Activated CD4-positive, alpha-beta T cell treated with anti-CD3 and anti-CD28 coated beads, Interleukin-2, amount 50 U/mL, for 16 hours (primary cell): ENCODE measurements at regions not wholly inside any gene's neighbourhood (a gene's known extent, or its start where the extent isn't known, plus 50 kb on each side); places are given as distances from the start of the nearest gene placed in this dataset.

Experiments used
- DNase-seq: peaks from one replicate; pipeline ENCODE4 v3.0.0-alpha.2; 2020

GRCh38 chr14:101383737-101384338 lies 177.5 kb upstream of the DIO3 start:
- DNase-seq: no peak

GRCh38 chr14:101394374-101394773 lies 166.9 kb upstream of the DIO3 start:
- DNase-seq: no peak

- no peak for DNase-seq
Measured at GRCh38 chr14:101395779-101396178, 165.5 kb upstream of the DIO3 start.

- no peak for DNase-seq
Measured at GRCh38 chr14:101397206-101397605, 164.1 kb upstream of the DIO3 start.

DNA sequence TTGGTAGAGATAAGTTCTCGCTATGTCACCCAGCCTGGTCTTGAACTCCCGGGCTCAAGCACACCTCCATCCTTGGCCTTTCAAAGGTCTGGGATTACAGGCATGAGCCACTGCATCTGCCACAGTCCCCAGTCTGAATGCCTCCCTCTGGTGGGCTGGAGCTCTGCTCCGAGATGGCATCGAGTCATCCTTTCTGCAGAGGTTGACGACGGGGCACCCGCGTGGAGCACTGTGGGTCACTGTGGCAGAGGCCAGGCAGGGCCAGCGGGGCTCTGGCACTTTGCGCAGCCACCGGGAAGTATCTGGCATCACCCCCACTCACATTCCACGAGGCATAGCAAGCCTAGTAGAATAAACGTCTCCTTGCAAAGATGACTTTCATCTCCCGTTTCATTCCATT lies 163.3 kb upstream of the DIO3 start:
- no peak for DNase-seq

DNA sequence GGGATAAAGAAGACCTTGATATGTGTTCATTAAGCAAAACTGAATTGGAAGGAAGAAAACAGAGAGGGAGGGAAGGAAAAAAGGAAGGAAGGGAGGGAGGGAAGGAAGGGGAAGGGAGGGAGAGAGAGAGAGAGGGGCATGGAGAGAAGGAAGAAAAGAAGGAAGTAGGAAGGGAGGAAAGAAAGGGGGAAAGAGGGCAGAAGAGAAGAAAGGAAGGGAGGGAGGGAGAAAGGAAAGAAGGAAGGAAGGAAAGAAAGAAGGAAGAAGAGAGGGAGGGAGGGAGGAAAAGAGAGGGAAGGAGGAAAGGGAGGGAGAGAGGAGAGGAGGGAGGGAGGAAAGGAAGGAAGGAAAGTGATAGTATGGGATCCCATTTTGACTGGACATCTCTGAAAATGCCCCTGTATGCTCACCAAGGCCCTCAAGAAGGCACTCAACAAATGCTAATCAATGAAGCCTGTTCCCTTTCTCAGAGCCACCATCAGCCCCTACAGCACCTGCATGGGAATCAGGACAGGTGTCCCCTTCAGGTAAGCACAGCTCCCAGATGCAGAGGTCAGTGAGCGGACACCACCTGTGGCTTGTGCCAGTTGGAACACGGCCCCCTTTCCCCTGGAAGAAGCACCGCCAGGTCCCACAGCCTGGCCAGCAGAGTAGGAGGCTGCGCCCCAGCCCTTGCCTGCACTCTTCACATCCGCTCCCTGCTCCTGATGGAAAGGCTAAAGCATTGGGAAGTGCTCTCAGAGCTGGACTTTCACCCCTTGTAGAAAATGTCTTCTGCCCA lies 161.4 kb upstream of the DIO3 start:
- DNase-seq: no peak

- no peak for DNase-seq
Measured at GRCh38 chr14:101400830-101401229, 160.5 kb upstream of the DIO3 start.

- DNase-seq: no peak
Measured at GRCh38 chr14:101402936-101403660, 158.2 kb upstream of the DIO3 start.

DNA sequence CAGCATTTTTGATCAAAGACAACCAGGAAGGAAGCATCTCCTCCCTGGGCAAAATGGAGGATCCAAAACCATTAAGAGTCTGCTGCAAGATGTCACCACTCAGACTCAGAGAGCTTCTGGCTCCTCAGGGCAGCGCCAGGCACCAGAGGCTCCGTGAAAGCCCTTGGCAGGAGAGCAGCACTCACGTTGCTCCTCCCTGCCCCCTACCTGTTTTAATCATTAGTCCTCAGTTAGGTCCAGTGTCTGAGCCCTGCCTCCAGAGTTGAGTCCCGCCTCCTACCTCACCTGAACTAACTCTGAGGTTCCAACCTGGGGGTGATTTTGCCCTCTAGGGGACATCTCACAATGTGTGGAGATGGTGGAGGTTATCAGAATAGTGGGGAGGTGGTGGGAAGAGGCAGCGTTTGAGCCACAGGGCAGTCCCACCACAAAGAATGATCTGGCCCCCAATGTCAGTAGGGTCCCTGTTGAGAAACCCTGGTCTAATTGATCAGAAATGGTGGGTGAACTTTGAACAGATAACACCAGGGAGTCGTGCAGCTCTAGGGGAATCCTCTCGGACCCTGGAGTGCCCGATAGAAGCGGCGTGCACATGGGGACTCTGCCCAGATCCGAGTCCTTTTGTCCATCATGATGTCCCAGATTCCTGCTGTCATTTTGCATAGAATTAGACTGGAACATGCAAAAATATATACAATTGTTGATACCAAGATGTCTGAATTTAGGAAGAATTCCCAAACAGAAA lies 156.7 kb upstream of the DIO3 start:
- no peak for DNase-seq

DNA sequence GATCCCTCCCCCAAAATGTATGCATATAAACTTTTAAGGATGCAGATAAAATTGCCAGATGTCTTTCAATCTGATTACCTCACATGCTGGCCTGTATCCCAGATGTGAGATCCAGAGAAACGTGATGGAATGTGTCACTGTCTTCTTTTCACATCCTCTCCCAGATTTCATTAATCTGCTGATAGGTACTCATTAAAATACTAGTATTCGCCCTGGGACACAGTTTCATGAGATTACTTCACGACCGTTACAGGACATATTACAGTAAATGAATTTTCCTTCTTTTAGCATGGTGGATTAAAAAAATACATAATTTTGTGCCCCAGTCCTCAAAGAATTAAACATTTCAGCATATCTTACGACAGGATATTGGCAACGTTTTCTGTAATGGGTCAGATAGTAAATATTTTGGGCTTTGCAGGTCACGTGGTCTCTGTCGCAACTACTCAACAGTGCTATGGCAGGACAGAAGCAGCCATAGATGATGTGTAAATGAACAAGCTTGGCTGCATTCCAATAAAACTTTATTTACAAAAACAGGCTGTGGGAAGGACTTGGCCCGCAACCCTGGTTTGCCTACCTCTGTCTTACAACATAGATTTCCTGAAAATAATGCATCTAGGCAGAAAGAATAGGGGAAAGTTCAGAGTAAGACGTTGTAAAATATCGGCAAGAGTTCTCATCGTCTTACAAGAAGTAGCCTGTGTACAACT lies 156.0 kb upstream of the DIO3 start:
- DNase-seq: no peak

- DNase-seq: no peak
Measured at GRCh38 chr14:101406921-101407320, 154.4 kb upstream of the DIO3 start.

GRCh38 chr14:101407328-101407727 lies 154.0 kb upstream of the DIO3 start:
- DNase-seq: no peak

- no peak for DNase-seq
Measured at GRCh38 chr14:101408077-101408831, 153.0 kb upstream of the DIO3 start.

DNA sequence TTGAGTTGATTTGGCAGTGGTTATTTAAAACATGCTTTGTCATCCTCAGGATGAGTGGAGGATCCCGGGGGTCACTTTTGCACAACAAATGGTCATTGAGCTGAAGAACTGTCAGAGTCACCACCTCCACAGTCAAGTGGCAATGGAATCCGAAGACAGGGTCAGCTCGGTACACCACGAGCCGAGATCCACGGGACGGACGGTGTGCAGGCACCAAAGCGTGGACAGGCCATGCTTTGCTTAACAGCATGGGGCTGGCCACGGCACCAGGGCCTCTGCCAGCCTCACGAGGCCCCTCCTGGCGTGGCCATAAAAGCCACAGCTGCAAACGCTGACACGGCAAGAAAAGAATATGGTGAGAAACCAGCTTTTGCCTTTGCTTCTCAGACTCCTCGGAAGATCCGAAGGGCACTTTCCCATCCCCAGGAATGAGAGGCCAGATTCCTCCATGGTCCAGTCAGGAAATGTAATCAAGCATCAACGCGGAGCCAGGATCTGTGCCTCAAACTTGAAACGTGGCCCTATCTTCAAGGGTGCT lies 152.2 kb upstream of the DIO3 start:
- DNase-seq: no peak

- no peak for DNase-seq
Measured at GRCh38 chr14:101410126-101410525, 151.2 kb upstream of the DIO3 start.

GRCh38 chr14:101411151-101411550 lies 150.1 kb upstream of the DIO3 start:
- no peak for DNase-seq

DNA sequence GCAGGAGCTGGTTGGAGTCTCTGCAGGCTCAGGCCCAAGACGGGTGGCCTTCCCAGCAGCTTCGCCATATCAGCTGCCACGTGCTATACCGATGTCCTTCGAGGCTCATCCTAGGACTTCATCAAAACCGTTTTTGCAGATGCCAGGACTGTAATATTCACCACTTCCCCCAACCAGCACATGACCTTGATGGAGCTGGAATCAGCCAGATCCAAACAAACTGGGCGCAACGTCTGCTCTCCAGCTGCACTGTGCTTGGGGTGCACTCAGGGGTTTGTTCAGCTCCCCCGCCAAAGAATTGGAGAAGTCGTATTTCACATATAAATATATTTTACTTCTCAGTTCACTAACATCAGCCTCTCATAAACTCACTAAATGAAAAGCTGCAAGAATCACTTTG lies 149.5 kb upstream of the DIO3 start:
- no peak for DNase-seq

- DNase-seq: no peak
Measured at GRCh38 chr14:101412739-101413138, 148.6 kb upstream of the DIO3 start.

GRCh38 chr14:101417434-101417833 lies 143.9 kb upstream of the DIO3 start:
- no peak for DNase-seq

- no peak for DNase-seq
Measured at GRCh38 chr14:101418601-101419000, 142.7 kb upstream of the DIO3 start.

- DNase-seq: no peak
Measured at GRCh38 chr14:101426466-101426865, 134.8 kb upstream of the DIO3 start.

DNA sequence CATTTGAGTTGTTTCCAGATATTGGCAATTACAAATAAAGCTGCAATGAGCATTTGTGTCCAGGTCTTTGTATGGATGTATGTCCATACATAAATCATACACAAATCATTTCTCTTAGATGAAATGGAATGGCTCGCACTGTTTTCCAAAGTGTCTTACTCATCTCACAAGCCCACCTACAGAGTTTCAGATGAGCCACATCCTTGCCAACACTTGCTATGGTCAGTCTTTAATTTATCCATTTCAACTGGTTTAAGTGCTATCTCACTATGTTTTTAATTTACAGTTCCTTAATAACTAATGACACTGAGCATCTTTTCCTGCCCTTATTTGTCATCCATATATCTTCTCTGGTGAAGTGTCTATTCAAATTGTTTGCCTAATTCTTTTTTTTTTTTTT lies 132.9 kb upstream of the DIO3 start:
- DNase-seq: no peak
